Neural cell (in vitro differentiated cells): ENCODE measurements at regions not wholly inside any gene's neighbourhood (a gene's known extent, or its start where the extent isn't known, plus 50 kb on each side); places are given as distances from the start of the nearest gene placed in this dataset.

Experiments used
- H2AFZ ChIP-seq: fragments of 200-600, 300-800 bp; sonication (generic), shearing (Covaris generic); 2 replicates; pipeline ENCODE4 v1.6.0; 2014; ENCODE audit warnings: low read depth, mild to moderate bottlenecking, antibody characterized with exemption, low read length, moderate library complexity
- H3F3A ChIP-seq: fragments of 200-600 bp; shearing (Covaris generic); 2 replicates; pipeline ENCODE4 v1.6.1; 2016; ENCODE audit warnings: mild to moderate bottlenecking, moderate library complexity, mixed read lengths, antibody characterized with exemption, low read length; ENCODE audit not compliant: insufficient read depth, poor library complexity, severe bottlenecking
- H3K27ac ChIP-seq: fragments of 200-600, 300-800 bp; sonication (generic), shearing (Covaris generic); 2 replicates; pipeline ENCODE4 v1.5.1; 2014; ENCODE audit warnings: mild to moderate bottlenecking, low read length, moderate library complexity
- H3K27me3 ChIP-seq: fragments of 300-800, 200-600 bp; sonication (generic), shearing (Covaris generic); 2 replicates; pipeline ENCODE4 v1.6.0; 2014; ENCODE audit warnings: mild to moderate bottlenecking, low read depth, low read length, moderate library complexity; ENCODE audit not compliant: insufficient read depth
- H3K36me3 ChIP-seq: fragments of 300-800, 200-600 bp; sonication (generic), shearing (Covaris generic); 2 replicates; pipeline ENCODE4 v1.5.1; 2014; ENCODE audit warnings: mild to moderate bottlenecking, antibody characterized with exemption, low read length, moderate library complexity; ENCODE audit not compliant: insufficient read depth
- H3K4me2 ChIP-seq: fragments of 300-800, 200-600 bp; sonication (generic), shearing (Covaris generic); 2 replicates; pipeline ENCODE4 v1.6.0; 2014; ENCODE audit warnings: mild to moderate bottlenecking, low read length
- H3K4me3 ChIP-seq: fragments of 300-800, 200-600 bp; sonication (generic), shearing (Covaris generic); 2 replicates; pipeline ENCODE4 v1.5.1; 2014; ENCODE audit warnings: mild to moderate bottlenecking, low read length, moderate library complexity
- H3K79me2 ChIP-seq: fragments of 200-600 bp; shearing (Covaris generic); replicated peaks from 2 replicates; pipeline ENCODE4 v1.6.0; 2014; ENCODE audit warnings: mild to moderate bottlenecking, low read length, moderate library complexity; ENCODE audit not compliant: insufficient read depth
- H3K9ac ChIP-seq: fragments of 300-800, 200-600 bp; sonication (generic), shearing (Covaris generic); 2 replicates; pipeline ENCODE4 v1.6.1; 2016; ENCODE audit warnings: mild to moderate bottlenecking, low read length, mixed read lengths
- H3K9me2 ChIP-seq: fragments of 200-600 bp; shearing (Covaris generic); 2 replicates; pipeline ENCODE4 v1.6.1; 2016; ENCODE audit warnings: mild to moderate bottlenecking, low read length, mixed read lengths; ENCODE audit not compliant: insufficient read depth
- H3K9me3 ChIP-seq: fragments of 200-600, 300-800 bp; sonication (generic), shearing (Covaris generic); 2 replicates; pipeline ENCODE4 v1.6.1; 2016; ENCODE audit warnings: mild to moderate bottlenecking, mixed run types, low read length, moderate library complexity, mixed read lengths
- H4K20me1 ChIP-seq: fragments of 200-600 bp; shearing (Covaris generic); 2 replicates; pipeline ENCODE4 v1.6.1; 2016; ENCODE audit warnings: mild to moderate bottlenecking, mixed run types; ENCODE audit not compliant: insufficient read depth
- CTCF ChIP-seq: fragments of 450-650 bp; IDR thresholded peaks from 2 replicates; pipeline ENCODE4 v1.5.1; 2014; ENCODE audit warnings: antibody characterized with exemption, mild to moderate bottlenecking, moderate library complexity; ENCODE audit not compliant: poor library complexity, severe bottlenecking
- EP300 ChIP-seq: fragments of 450-650 bp; conservative IDR thresholded peaks from 2 replicates; pipeline ENCODE4 v1.6.1; 2014; ENCODE audit warnings: antibody characterized with exemption, mild to moderate bottlenecking, moderate library complexity; ENCODE audit not compliant: poor library complexity, severe bottlenecking
- EZH2 ChIP-seq: fragments of 200-600, 300-800 bp; shearing (Covaris generic), sonication (generic); IDR thresholded peaks from 2 replicates; pipeline ENCODE4 v1.6.1; 2014; ENCODE audit warnings: antibody characterized with exemption, low read length, borderline replicate concordance, mild to moderate bottlenecking; ENCODE audit not compliant: insufficient read depth, poor library complexity, severe bottlenecking
- MXI1 ChIP-seq: fragments of 450-650 bp; conservative IDR thresholded peaks from 2 replicates; pipeline ENCODE4 v1.6.1; 2014; ENCODE audit warnings: antibody characterized with exemption, mild to moderate bottlenecking; ENCODE audit not compliant: poor library complexity, severe bottlenecking
- POLR2AphosphoS5 ChIP-seq: IDR thresholded peaks from 2 replicates; pipeline ENCODE4 v1.6.1; 2012
- RAD21 ChIP-seq: fragments of 450-650 bp; conservative IDR thresholded peaks from 2 replicates; pipeline ENCODE4 v1.6.1; 2014; ENCODE audit warnings: antibody characterized with exemption, mild to moderate bottlenecking, moderate library complexity
- REST ChIP-seq: IDR thresholded peaks from 2 replicates; pipeline ENCODE4 v1.6.1; 2012; ENCODE audit warnings: borderline replicate concordance
- SMC3 ChIP-seq: fragments of 450-650 bp; conservative IDR thresholded peaks from 2 replicates; pipeline ENCODE4 v1.6.1; 2014; ENCODE audit warnings: antibody characterized with exemption, mild to moderate bottlenecking, moderate library complexity; ENCODE audit not compliant: poor library complexity
- TAF1 ChIP-seq: IDR thresholded peaks from 2 replicates; pipeline ENCODE4 v1.6.1; 2012; ENCODE audit warnings: low read depth

GRCh38 chr3:28978092-28978491 lies 302.8 kb upstream of the RBMS3 start:
- Histone ChIP-seq H3K27me3 (no peaks in the 10 kb centered on the region), H2AFZ (no peak overlapping the region), H4K20me1 (no peaks in the 10 kb centered on the region), H3K79me2 (no peaks in the 10 kb centered on the region), H3F3A (no peaks in the 10 kb centered on the region), H3K9me2 (no peaks in the 10 kb centered on the region), H3K9me3 (no peaks in the 10 kb centered on the region), H3K4me2 (no peak overlapping the region), H3K9ac (no peak overlapping the region), H3K4me3 (no peak overlapping the region), H3K27ac (no peak overlapping the region), H3K36me3 (no peaks in the 10 kb centered on the region)
- TF ChIP-seq MXI1 (no peak), EZH2 (no peak), RAD21 (no peak), EP300 (no peak), CTCF (no peak), TAF1 (no peak), POLR2AphosphoS5 (no peak), REST (no peak), SMC3 (no peak)

DNA sequence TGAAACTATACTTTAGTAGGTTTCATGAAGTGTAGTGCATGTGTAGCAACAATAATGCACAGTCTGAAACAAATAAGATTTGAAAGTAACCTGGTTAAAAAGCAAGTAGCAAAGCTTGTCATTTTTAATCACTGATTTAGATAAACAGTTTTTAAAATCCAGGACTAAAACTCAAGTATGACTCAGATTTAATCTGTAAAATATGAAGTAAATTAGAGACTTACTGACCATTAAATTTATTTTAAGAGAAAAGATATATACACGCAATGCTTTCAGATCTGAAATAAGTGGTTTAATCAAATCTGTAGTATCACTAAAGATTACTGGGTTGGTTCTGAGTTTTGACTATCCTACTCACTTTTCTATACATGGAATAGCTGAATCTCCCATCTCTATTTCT lies 300.7 kb upstream of the RBMS3 start:
- no peaks in the 10 kb centered on the region for H3K9me3 ChIP-seq
- no peak overlapping the region for H3K27ac ChIP-seq
- no peak overlapping the region for H3K9ac ChIP-seq
- H3K36me3 ChIP-seq = no peaks in the 10 kb centered on the region
- no peaks in the 10 kb centered on the region for H3F3A ChIP-seq
- TF ChIP-seq CTCF = no peak
- TF ChIP-seq EP300 = no peak
- no peak for TF ChIP-seq SMC3
- TF ChIP-seq EZH2 = no peak
- TF ChIP-seq TAF1 = no peak
- no peak for TF ChIP-seq POLR2AphosphoS5
- TF ChIP-seq RAD21 = no peak
- no peak for TF ChIP-seq MXI1
- no peak for TF ChIP-seq REST
- no peak overlapping the region for H2AFZ ChIP-seq
- no peak overlapping the region for H3K4me3 ChIP-seq
- H3K27me3 ChIP-seq = no peaks in the 10 kb centered on the region
- no peaks in the 10 kb centered on the region for H3K79me2 ChIP-seq
- no peak overlapping the region for H3K4me2 ChIP-seq
- no peaks in the 10 kb centered on the region for H3K9me2 ChIP-seq
- H4K20me1 ChIP-seq = no peaks in the 10 kb centered on the region
